CD4-positive, alpha-beta T cell treated with Interleukin-15 for 1 hour (primary cell): ENCODE measurements at regions not wholly inside any gene's neighbourhood (a gene's known extent, or its start where the extent isn't known, plus 50 kb on each side); places are given as distances from the start of the nearest gene placed in this dataset.

Experiments used
- DNase-seq: peaks from one replicate; pipeline ENCODE4 v3.0.0-alpha.2; 2020

DNA sequence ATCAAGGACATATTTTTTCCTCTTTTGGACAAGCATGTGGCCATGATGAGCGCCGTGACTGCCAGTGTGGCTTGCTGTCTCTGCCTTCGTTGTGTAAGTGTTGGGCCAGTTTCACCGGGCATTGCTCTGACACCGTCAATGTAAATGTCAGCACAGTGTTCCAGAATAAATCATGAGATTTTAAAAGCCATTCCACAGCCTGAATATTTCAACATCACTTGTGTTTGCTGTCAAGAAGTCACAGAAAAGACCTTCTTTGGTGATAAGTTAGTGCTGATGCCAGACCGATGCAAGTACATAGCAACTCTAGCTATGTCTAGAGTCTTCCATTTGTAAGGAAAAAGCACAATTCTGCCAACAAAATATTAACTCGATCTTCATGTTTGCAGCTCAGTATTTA is 467.8 kb downstream of the TBC1D22A start:
- DNase-seq: no peak

- no peak for DNase-seq
Observed at GRCh38 chr22:47228767-47229166, 466.3 kb downstream of the TBC1D22A start.

- DNase-seq: no peak
Observed at GRCh38 chr22:47225931-47226633, 463.6 kb downstream of the TBC1D22A start.

DNA sequence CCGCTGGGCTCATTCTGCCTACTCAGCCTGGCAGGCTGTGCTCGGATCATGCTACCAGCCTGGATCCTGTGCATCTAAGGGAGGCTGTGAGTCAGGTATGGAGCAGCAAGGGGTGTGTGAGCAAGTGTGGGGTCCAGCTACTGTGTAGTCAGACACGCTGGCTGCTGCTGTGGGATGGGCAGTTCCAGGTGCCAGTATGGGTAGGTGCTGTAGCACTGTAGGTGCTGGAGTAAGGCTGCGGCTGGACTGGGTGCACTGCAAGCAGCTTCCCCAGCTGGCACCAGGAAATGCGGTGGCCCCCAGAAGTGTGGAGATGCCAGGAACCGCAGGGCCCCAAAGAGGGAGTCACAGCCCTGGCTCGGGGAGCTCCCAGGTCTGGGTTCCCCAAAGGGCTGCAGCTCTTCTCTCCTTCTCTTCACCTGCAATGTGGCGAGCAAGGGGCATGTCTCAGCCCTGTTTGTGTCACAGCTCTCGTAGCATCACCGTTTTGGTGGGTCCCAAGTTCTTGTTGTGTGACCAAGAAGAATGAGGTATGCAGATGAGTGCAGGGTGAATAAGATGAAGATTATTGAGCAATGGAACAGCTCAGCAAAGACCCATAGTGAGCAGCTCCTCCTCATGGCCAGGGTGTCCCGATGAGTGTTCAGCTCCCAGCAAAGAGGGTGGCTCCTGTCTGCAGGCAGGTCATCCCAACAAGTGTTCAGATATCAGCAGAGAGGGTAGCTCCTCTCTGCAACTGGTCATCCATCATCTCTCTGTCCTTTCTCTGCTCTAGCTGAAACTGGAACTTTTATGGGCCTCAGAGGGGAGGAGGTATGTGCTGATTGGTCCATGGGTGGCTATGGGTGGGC is 462.9 kb downstream of the TBC1D22A start:
- no peak for DNase-seq
